ENCODE measurements at regions not wholly inside any gene's neighbourhood (a gene's known extent, or its start where the extent isn't known, plus 50 kb on each side); places are given as distances from the start of the nearest gene placed in this dataset.

DNA sequence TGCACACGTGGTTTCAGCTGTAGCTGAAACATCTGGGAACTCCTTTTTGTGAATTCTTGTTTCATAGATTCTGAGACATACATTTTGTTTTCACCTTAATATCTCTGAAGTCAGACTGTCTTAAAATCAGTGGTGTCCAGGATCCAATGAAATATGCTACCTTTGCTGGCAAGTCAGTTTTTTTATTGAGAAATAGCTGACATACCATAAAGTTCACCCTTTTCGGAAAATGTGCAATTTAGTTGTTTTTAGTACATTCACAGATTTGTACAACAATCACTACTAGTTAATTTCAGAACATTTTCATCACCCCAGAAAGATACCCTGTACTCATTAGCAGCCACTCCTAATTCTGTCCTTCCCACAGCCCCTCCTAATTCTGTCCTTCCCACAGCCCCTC, 243.7 kb downstream of the GLI2 start:
- Mint-ChIP-seq H3K4me1 (peaks cover 21% of the 10 kb centered on the region), H3K27me3 (ENCODE audit: low read depth) (peaks cover 23% of the 10 kb centered on the region), H3K36me3 (ENCODE audit: low read depth) (peaks cover 88% of the 10 kb centered on the region), H3K9me3 (no peaks in the 10 kb centered on the region), H3K4me3 (no peak overlapping the region), H3K27ac (peak overlapping the region; percentile 7 to 43 (median 27))
- TF ChIP-seq, protein P1, sequence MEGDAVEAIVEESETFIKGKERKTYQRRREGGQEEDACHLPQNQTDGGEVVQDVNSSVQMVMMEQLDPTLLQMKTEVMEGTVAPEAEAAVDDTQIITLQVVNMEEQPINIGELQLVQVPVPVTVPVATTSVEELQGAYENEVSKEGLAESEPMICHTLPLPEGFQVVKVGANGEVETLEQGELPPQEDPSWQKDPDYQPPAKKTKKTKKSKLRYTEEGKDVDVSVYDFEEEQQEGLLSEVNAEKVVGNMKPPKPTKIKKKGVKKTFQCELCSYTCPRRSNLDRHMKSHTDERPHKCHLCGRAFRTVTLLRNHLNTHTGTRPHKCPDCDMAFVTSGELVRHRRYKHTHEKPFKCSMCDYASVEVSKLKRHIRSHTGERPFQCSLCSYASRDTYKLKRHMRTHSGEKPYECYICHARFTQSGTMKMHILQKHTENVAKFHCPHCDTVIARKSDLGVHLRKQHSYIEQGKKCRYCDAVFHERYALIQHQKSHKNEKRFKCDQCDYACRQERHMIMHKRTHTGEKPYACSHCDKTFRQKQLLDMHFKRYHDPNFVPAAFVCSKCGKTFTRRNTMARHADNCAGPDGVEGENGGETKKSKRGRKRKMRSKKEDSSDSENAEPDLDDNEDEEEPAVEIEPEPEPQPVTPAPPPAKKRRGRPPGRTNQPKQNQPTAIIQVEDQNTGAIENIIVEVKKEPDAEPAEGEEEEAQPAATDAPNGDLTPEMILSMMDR (IDR thresholded peaks at IDR 0.05; ENCODE audit: unreplicated experiment in 3 of 3): no peak

DNA sequence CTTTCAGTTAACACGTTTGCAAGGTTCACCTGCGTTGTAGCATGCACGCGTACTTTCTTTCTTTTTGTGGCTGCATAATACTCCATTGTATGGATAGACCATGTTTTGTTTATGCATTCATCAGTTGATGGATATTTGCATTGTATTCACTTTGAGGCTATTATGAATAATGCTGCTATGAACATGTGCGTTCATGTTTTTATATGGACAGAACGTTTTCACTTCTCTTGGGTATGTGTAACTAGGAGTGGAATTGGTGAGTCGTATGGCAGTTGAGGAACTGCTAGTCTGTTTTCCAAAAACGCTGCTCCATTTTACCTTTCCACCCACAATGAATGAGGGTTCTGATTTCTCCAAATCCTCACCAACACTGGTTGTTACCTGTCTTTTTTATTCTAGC, 244.3 kb downstream of the GLI2 start:
- Mint-ChIP-seq H3K4me1 (peaks cover 21% of the 10 kb centered on the region), H3K9me3 (no peaks in the 10 kb centered on the region), H3K27me3 (ENCODE audit: low read depth) (peaks cover 19% of the 10 kb centered on the region), H3K36me3 (ENCODE audit: low read depth) (peaks cover 85% of the 10 kb centered on the region), H3K27ac (peak overlapping the region in 2 of 3 experiments; percentile 7 to 27), H3K4me3 (no peak overlapping the region)
- TF ChIP-seq, protein P1 (IDR thresholded peaks at IDR 0.05; ENCODE audit: unreplicated experiment in 3 of 3): no peak

DNA sequence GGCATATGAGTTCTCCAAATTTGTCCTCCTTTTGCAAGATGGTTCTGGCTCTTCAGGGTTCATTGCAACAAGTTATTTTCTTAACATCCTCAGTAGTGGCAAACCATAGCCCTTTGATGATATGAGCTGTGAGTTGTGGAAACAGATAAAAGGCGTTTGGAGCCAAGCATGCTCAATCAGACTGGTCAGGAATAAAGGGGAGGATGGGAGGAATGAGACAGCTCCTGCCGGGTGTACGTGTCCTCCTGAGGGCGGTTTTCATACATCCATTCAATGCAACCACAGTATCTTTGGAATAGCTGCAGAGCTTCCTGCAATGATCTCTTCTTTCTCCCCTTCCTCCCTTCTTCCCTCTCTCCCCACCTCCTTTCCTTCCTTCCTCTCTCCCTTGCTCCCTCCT, 245.8 kb downstream of the GLI2 start:
- H3K9me3 Mint-ChIP-seq: no peaks in the 10 kb centered on the region
- no peak overlapping the region for H3K4me3 Mint-ChIP-seq
- H3K27me3 Mint-ChIP-seq (ENCODE audit: low read depth): peaks cover 19% of the 10 kb centered on the region
- H3K4me1 Mint-ChIP-seq: peaks cover 21% of the 10 kb centered on the region
- peaks cover 79% of the 10 kb centered on the region for H3K36me3 Mint-ChIP-seq (ENCODE audit: low read depth)
- H3K27ac Mint-ChIP-seq: no peak overlapping the region
- TF ChIP-seq, protein P1 (IDR thresholded peaks at IDR 0.05; ENCODE audit: unreplicated experiment in 3 of 3): no peak

DNA sequence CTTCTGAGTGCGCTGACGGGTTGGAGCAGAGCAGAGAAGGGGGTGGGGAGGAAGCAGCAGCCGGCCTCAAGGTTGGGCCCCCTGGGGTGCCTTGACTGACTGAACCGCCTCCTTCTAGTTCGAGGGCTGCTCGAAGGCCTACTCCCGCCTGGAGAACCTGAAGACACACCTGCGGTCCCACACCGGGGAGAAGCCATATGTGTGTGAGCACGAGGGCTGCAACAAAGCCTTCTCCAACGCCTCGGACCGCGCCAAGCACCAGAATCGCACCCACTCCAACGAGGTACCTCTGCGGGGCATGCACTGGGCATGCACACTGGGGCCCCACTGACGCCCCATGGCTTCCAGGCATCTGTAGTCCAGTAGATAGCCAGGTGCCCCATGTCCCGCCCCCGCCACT, 246.9 kb downstream of the GLI2 start:
- H3K4me1 Mint-ChIP-seq: peaks cover 21% of the 10 kb centered on the region
- peaks cover 83% of the 10 kb centered on the region for H3K36me3 Mint-ChIP-seq (ENCODE audit: low read depth)
- TF ChIP-seq, protein P1 (IDR thresholded peaks at IDR 0.05; ENCODE audit: unreplicated experiment in 3 of 3): no peak
- H3K4me3 Mint-ChIP-seq: no peak overlapping the region
- no peak overlapping the region for H3K27ac Mint-ChIP-seq
- no peaks in the 10 kb centered on the region for H3K9me3 Mint-ChIP-seq
- H3K27me3 Mint-ChIP-seq (ENCODE audit: low read depth): peaks cover 19% of the 10 kb centered on the region

DNA sequence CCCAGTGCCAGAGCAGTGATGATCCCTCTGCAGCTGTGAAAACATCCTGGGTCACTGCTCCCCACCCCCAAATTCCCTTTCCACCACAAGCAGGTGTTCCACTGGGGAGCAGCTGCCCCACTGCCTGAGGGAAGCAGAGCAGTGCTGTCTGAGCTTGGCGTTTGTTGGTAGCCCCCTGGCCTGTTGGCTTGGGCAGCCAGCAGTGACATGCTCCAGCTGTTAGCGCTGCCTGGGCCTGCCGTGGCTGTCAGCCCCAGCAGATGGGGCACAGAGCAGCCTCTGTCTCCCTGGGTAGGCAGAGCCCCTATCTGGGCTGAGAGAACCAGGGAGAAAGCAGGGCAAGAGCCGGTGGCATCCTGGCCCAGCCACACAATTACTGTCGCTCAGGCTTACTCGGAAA, 247.7 kb downstream of the GLI2 start:
- H3K36me3 Mint-ChIP-seq (ENCODE audit: low read depth): peaks cover 81% of the 10 kb centered on the region
- TF ChIP-seq, protein P1 (IDR thresholded peaks at IDR 0.05; ENCODE audit: unreplicated experiment in 3 of 3): no peak
- H3K4me1 Mint-ChIP-seq: peaks cover 21% of the 10 kb centered on the region
- no peaks in the 10 kb centered on the region for H3K9me3 Mint-ChIP-seq
- H3K27me3 Mint-ChIP-seq (ENCODE audit: low read depth): peaks cover 13% of the 10 kb centered on the region
- peak overlapping the region in 2 of 3 experiments; percentile 2 to 43 for H3K27ac Mint-ChIP-seq
- no peak overlapping the region for H3K4me3 Mint-ChIP-seq

DNA sequence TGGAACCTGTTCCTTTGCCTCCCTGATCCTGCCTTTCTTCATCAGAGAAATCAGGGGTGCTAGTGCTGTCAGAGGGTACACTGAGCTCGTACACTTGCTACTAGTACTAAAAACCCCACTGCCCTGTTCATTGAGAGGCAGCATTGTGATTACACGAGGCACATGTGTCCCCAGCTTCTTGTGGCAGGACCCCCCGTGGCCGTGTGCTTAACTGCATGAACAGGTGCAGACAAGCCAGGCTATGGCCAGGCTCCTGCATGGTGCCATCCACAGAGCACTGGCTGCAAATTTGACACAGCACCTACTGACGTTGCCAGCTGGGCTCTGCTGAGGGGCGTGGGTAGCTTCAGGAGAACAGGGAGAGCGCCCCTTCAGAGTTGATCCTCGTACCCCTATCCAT, 248.4 kb downstream of the GLI2 start:
- no peak overlapping the region for H3K4me3 Mint-ChIP-seq
- TF ChIP-seq, protein P1 (IDR thresholded peaks at IDR 0.05; ENCODE audit: unreplicated experiment in 3 of 3): no peak
- no peaks in the 10 kb centered on the region for H3K9me3 Mint-ChIP-seq
- peaks cover 21% of the 10 kb centered on the region for H3K4me1 Mint-ChIP-seq
- peaks cover 75% of the 10 kb centered on the region for H3K36me3 Mint-ChIP-seq (ENCODE audit: low read depth)
- H3K27me3 Mint-ChIP-seq (ENCODE audit: low read depth): peaks cover 12% of the 10 kb centered on the region
- H3K27ac Mint-ChIP-seq: peak overlapping the region in 2 of 3 experiments; percentile 2 to 43

Measured in nephron (organoid).